ENCODE measurements at regions not wholly inside any gene's neighbourhood (a gene's known extent, or its start where the extent isn't known, plus 50 kb on each side); places are given as distances from the start of the nearest gene placed in this dataset.

GRCh38 chr4:189763583-189763982 lies 177.1 kb upstream of the FRG1 start:
- no peaks in the 10 kb centered on the region for H3K4me1 ChIP-seq
- no peaks in the 10 kb centered on the region for H3K27me3 ChIP-seq
- H3K27ac ChIP-seq = no peak overlapping the region
- no peaks in the 10 kb centered on the region for H3K9me3 ChIP-seq
- no peak overlapping the region for H3K4me3 ChIP-seq
- H3K4me2 ChIP-seq = no peak overlapping the region
- no peaks in the 10 kb centered on the region for H4K20me1 ChIP-seq
- H3K36me3 ChIP-seq = no peaks in the 10 kb centered on the region
- TF ChIP-seq Cebpa-rat (IDR thresholded peaks at IDR 0.05) = no peak
- no peak overlapping the region for H3K9ac ChIP-seq

- H3K9ac ChIP-seq = no peak overlapping the region
- no peak for TF ChIP-seq Cebpa-rat (IDR thresholded peaks at IDR 0.05)
- no peaks in the 10 kb centered on the region for H3K36me3 ChIP-seq
- H3K4me2 ChIP-seq = no peak overlapping the region
- H4K20me1 ChIP-seq = no peaks in the 10 kb centered on the region
- H3K27ac ChIP-seq = no peak overlapping the region
- no peaks in the 10 kb centered on the region for H3K27me3 ChIP-seq
- H3K9me3 ChIP-seq = no peaks in the 10 kb centered on the region
- no peak overlapping the region for H3K4me3 ChIP-seq
- H3K4me1 ChIP-seq = no peaks in the 10 kb centered on the region
Measured at GRCh38 chr4:189765301-189765700, 175.4 kb upstream of the FRG1 start.

GRCh38 chr4:189765736-189766135 lies 174.9 kb upstream of the FRG1 start:
- H3K4me3 ChIP-seq = no peak overlapping the region
- no peak overlapping the region for H3K27ac ChIP-seq
- H3K4me2 ChIP-seq = no peak overlapping the region
- H3K9ac ChIP-seq = no peak overlapping the region
- H4K20me1 ChIP-seq = no peaks in the 10 kb centered on the region
- TF ChIP-seq Cebpa-rat (IDR thresholded peaks at IDR 0.05) = no peak
- no peaks in the 10 kb centered on the region for H3K27me3 ChIP-seq
- no peaks in the 10 kb centered on the region for H3K9me3 ChIP-seq
- H3K36me3 ChIP-seq = no peaks in the 10 kb centered on the region
- no peaks in the 10 kb centered on the region for H3K4me1 ChIP-seq

DNA sequence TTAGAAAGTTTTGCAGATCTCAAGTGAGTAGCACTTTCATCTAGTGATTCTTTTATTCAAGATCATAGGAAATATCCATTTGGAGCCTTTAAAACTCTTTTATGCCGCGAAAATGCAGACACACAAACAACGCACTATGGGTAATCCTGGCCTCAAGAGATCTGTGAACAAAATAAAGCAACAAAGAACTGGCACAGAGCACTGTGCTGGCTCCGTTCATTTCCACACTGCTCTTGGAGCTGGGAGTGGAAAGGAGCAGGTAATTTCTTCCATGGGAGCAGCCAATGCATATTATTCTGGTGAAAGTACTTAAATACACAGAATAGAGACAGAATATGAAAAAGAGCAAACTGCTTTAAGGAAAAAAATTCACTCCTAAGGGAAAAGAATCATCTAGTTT lies 172.7 kb upstream of the FRG1 start:
- no peak for TF ChIP-seq Cebpa-rat (IDR thresholded peaks at IDR 0.05)
- H3K27ac ChIP-seq = no peak overlapping the region
- H3K4me3 ChIP-seq = no peak overlapping the region
- no peaks in the 10 kb centered on the region for H3K4me1 ChIP-seq
- H3K27me3 ChIP-seq = no peaks in the 10 kb centered on the region
- H3K9ac ChIP-seq = no peak overlapping the region
- no peaks in the 10 kb centered on the region for H3K9me3 ChIP-seq
- no peaks in the 10 kb centered on the region for H4K20me1 ChIP-seq
- no peak overlapping the region for H3K4me2 ChIP-seq
- no peaks in the 10 kb centered on the region for H3K36me3 ChIP-seq

DNA sequence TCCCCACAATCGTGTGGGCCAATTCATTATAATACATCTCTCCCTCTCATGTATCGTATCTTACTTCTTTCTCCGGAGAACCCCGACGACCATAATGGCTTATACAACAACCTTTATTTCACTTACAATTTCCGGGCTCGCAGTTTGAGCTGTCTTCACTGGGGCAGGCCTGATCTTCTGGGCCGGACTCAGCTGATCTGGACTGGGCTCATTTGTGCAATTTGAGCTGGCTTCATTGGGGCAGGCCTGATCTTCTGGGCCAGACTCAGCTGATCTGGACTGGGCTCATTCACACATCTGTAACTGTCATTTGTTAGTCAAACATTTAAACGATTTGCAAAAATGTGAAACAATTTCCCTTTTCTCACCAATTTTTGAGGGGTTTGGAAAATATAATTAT lies 171.5 kb upstream of the FRG1 start:
- no peak overlapping the region for H3K4me2 ChIP-seq
- H3K9me3 ChIP-seq = no peaks in the 10 kb centered on the region
- no peak overlapping the region for H3K9ac ChIP-seq
- H3K4me3 ChIP-seq = no peak overlapping the region
- no peaks in the 10 kb centered on the region for H3K36me3 ChIP-seq
- H4K20me1 ChIP-seq = no peaks in the 10 kb centered on the region
- TF ChIP-seq Cebpa-rat (IDR thresholded peaks at IDR 0.05) = no peak
- no peaks in the 10 kb centered on the region for H3K27me3 ChIP-seq
- no peak overlapping the region for H3K27ac ChIP-seq
- no peaks in the 10 kb centered on the region for H3K4me1 ChIP-seq

DNA sequence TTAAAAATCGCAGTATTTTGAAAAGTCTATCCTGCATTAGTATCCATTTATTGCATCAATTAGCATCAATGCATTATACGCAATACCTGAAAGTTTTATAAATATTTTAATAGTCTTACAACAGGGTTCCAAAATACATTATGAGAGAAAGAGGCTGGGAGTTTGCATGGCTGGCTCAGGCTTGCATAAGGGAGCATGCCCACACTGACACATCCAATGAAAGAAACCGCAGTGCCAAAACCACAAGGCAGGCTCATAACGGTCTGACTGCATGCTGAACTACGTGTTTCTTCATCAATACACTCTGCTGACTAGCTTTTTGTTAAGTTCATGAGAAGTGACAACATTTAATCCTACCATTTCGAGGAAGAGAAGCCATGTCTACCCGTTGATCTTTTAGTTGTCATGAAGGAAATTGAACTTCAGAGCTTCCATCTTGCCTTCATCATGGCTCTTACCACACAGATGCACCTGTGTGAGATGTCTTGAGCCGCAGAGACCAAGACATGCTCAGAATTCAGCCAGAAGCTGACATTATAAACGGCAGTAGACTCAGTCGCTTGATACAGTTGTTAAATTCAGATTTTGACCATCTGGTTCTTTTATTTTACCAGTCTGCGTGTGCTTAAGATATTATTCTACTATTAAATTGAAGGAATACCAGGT lies 168.8 kb upstream of the FRG1 start:
- H3K9me3 ChIP-seq = no peaks in the 10 kb centered on the region
- no peak overlapping the region for H3K4me3 ChIP-seq
- no peaks in the 10 kb centered on the region for H3K4me1 ChIP-seq
- H3K27ac ChIP-seq = no peak overlapping the region
- H3K36me3 ChIP-seq = no peaks in the 10 kb centered on the region
- no peak for TF ChIP-seq Cebpa-rat (IDR thresholded peaks at IDR 0.05)
- no peak overlapping the region for H3K4me2 ChIP-seq
- no peaks in the 10 kb centered on the region for H4K20me1 ChIP-seq
- H3K27me3 ChIP-seq = no peaks in the 10 kb centered on the region
- H3K9ac ChIP-seq = no peak overlapping the region

- Histone ChIP-seq H3K27me3 (no peaks in the 10 kb centered on the region), H3K9me3 (no peaks in the 10 kb centered on the region)
Measured at GRCh38 chr4:189773909-189774308, 166.8 kb upstream of the FRG1 start.

GRCh38 chr4:189779281-189779980 lies 161.2 kb upstream of the FRG1 start:
- Histone ChIP-seq H3K36me3 (no peaks in the 10 kb centered on the region), H3K4me2 (no peak overlapping the region), H4K20me1 (no peaks in the 10 kb centered on the region), H3K9ac (no peak overlapping the region), H3K27ac (no peak overlapping the region), H3K27me3 (no peaks in the 10 kb centered on the region), H3K4me1 (no peaks in the 10 kb centered on the region), H3K4me3 (no peak overlapping the region), H3K9me3 (no peaks in the 10 kb centered on the region)
- TF ChIP-seq Cebpa-rat (IDR thresholded peaks at IDR 0.05) = no peak

More at GRCh38 chr4:189773909-189774308, 166.8 kb upstream of the FRG1 start:
- TF ChIP-seq Cebpa-rat (IDR thresholded peaks at IDR 0.05) = no peak
- Histone ChIP-seq H3K4me2 (no peak overlapping the region), H3K4me1 (no peaks in the 10 kb centered on the region), H3K4me3 (no peak overlapping the region), H3K9ac (no peak overlapping the region), H3K27ac (no peak overlapping the region), H3K36me3 (no peaks in the 10 kb centered on the region), H4K20me1 (no peaks in the 10 kb centered on the region)

DNA sequence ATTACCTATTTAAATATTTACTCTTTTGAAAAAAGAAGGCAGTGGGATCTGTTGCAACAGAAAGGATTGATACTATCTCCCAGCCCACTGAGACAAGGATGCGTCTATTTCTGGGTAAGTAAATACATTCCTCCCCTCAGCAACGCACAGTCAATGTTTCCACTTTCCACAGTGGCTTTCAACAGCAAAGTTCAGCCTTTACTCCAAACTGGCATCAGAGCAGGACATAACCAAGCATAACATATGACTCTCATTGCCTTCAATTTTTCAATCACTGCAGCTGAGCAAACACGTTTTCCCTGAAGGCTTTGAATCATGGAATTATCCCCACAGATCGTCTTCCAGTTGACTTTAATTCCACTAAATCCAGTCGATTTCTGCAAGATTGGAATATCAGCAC lies 160.3 kb upstream of the FRG1 start:
- no peak for TF ChIP-seq Cebpa-rat (IDR thresholded peaks at IDR 0.05)
- no peaks in the 10 kb centered on the region for H3K4me1 ChIP-seq

GRCh38 chr4:189784651-189785050 lies 156.0 kb upstream of the FRG1 start:
- TF ChIP-seq Cebpa-rat (IDR thresholded peaks at IDR 0.05) = no peak
- no peaks in the 10 kb centered on the region for H3K27me3 ChIP-seq
- H3K36me3 ChIP-seq = no peaks in the 10 kb centered on the region
- H4K20me1 ChIP-seq = no peaks in the 10 kb centered on the region
- H3K4me2 ChIP-seq = no peak overlapping the region
- H3K9me3 ChIP-seq = no peaks in the 10 kb centered on the region
- no peak overlapping the region for H3K27ac ChIP-seq
- H3K4me3 ChIP-seq = no peak overlapping the region
- H3K9ac ChIP-seq = no peak overlapping the region
- no peaks in the 10 kb centered on the region for H3K4me1 ChIP-seq

More for the DNA sequence above, 160.3 kb upstream of the FRG1 start:
- no peak overlapping the region for H3K4me3 ChIP-seq
- no peaks in the 10 kb centered on the region for H4K20me1 ChIP-seq
- no peaks in the 10 kb centered on the region for H3K36me3 ChIP-seq
- H3K9me3 ChIP-seq = no peaks in the 10 kb centered on the region
- H3K4me2 ChIP-seq = no peak overlapping the region
- no peak overlapping the region for H3K27ac ChIP-seq
- no peak overlapping the region for H3K9ac ChIP-seq
- H3K27me3 ChIP-seq = no peaks in the 10 kb centered on the region
